ENCODE measurements at regions not wholly inside any gene's neighbourhood (a gene's known extent, or its start where the extent isn't known, plus 50 kb on each side); places are given as distances from the start of the nearest gene placed in this dataset.
"Not testable (repeated sequence)": the region's sequence is repeated elsewhere in the genome, so short reads cannot be mapped to it uniquely, and the experiment has no call there.

- no peak for TF ChIP-seq IKZF1 (conservative IDR thresholded peaks at IDR 0.05)
- TF ChIP-seq ZBTB11 (CRISPR knock-in tag; IDR thresholded peaks at IDR 0.05) = no peak
- TF ChIP-seq GABPA (IDR thresholded peaks at IDR 0.05; ENCODE audit: low read depth) = no peak
- no peak for TF ChIP-seq HDGF (IDR thresholded peaks at IDR 0.05)
- TF ChIP-seq KLF5 (IDR thresholded peaks at IDR 0.05; ENCODE audit: partially characterized antibody) = no peak
- no peak for TF ChIP-seq MYB (IDR thresholded peaks at IDR 0.05; ENCODE audit: borderline replicate concordance, low read depth, low read length)
- TF ChIP-seq MLLT1 (IDR thresholded peaks at IDR 0.05) = no peak
- TF ChIP-seq NFIC (IDR thresholded peaks at IDR 0.05; ENCODE audit: low read depth, low read length) = no peak
- no peak for TF ChIP-seq HSF1 (IDR thresholded peaks at IDR 0.05; ENCODE audit: low read depth, low read length)
Measured at GRCh38 chr7:46047581-46047980, 126.5 kb upstream of the IGFBP3 start (continued).

GRCh38 chr7:46043338-46043737, 122.3 kb upstream of the IGFBP3 start:
- FAIRE-seq; in situ Hi-C loops (cut with MboI); ATAC-seq; DNase-seq (ENCODE audit: low read depth, low spot score); RAD21 ChIA-PET (ENCODE audit: unreplicated experiment); H3K27me3 ChIP-seq (replicated peaks in 1 of 2; ENCODE audit: control insufficient read depth in 2 of 2, insufficient read depth in 2 of 2, low read length in 1 of 2); H3K4me1 ChIP-seq (ENCODE audit: control insufficient read depth, insufficient read depth, low read length); H4K20me1 ChIP-seq (ENCODE audit: control insufficient read depth, insufficient read depth); POLR2A ChIA-PET; intact Hi-C loops (cut with micrococcal nuclease; ENCODE audit: unreplicated experiment); H3K9me3 ChIP-seq (replicated peaks; ENCODE audit: control insufficient read depth, insufficient read depth, low read length); H3K27ac ChIP-seq (ENCODE audit: control insufficient read depth, insufficient read depth); H3K4me2 ChIP-seq (ENCODE audit: control insufficient read depth, insufficient read depth); H3K4me3 ChIP-seq; H3K79me2 ChIP-seq (ENCODE audit: control insufficient read depth, insufficient read depth, low read length); H3K9ac ChIP-seq (ENCODE audit: control insufficient read depth, insufficient read depth, low read length); H3K36me3 ChIP-seq (ENCODE audit: control insufficient read depth in 2 of 2, insufficient read depth in 2 of 2, low read length in 1 of 2); H2AFZ ChIP-seq (ENCODE audit: control insufficient read depth, low read depth, low read length); BruUV-seq (replicated peaks): not testable (repeated sequence)
- 10% methylated on average over 6 of the region's 6 CpGs for WGBS (ENCODE audit: insufficient coverage, insufficient replicate concordance, low lambda C conversion rate, missing lambda C conversion rate)
- CTCF ChIA-PET = interaction anchor here (1.3 kb wide), 1 partner anchor 11 kb away, joined by 3 read pairs; no protein-coding TSS in a partner anchor
- SMC1A ChIA-PET (ENCODE audit: uncharacterized antibody, unreplicated experiment) = interaction anchor here (1.3 kb wide), 1 partner anchor 13 kb away, joined by 4 read pairs; no protein-coding TSS in a partner anchor

- BruUV-seq (replicated peaks); FAIRE-seq; POLR2A ChIA-PET; H3K27me3 ChIP-seq (replicated peaks in 1 of 2; ENCODE audit: control insufficient read depth in 2 of 2, insufficient read depth in 2 of 2, low read length in 1 of 2); H3K9ac ChIP-seq (ENCODE audit: control insufficient read depth, insufficient read depth, low read length); H3K4me2 ChIP-seq (ENCODE audit: control insufficient read depth, insufficient read depth); in situ Hi-C loops (cut with MboI); intact Hi-C loops (cut with micrococcal nuclease; ENCODE audit: unreplicated experiment); DNase-seq (ENCODE audit: low read depth, low spot score); SMC1A ChIA-PET (ENCODE audit: uncharacterized antibody, unreplicated experiment); H3K27ac ChIP-seq (ENCODE audit: control insufficient read depth, insufficient read depth); H3K79me2 ChIP-seq (ENCODE audit: control insufficient read depth, insufficient read depth, low read length); H3K36me3 ChIP-seq (ENCODE audit: control insufficient read depth in 2 of 2, insufficient read depth in 2 of 2, low read length in 1 of 2); H3K9me3 ChIP-seq (replicated peaks; ENCODE audit: control insufficient read depth, insufficient read depth, low read length); H4K20me1 ChIP-seq (ENCODE audit: control insufficient read depth, insufficient read depth); CTCF ChIA-PET; H3K4me3 ChIP-seq; H3K4me1 ChIP-seq (ENCODE audit: control insufficient read depth, insufficient read depth, low read length); ATAC-seq; H2AFZ ChIP-seq (ENCODE audit: control insufficient read depth, low read depth, low read length): not testable (repeated sequence)
- WGBS (ENCODE audit: insufficient coverage, insufficient replicate concordance, low lambda C conversion rate, missing lambda C conversion rate) = 30% methylated on average over 1 of the region's 1 CpG
- RAD21 ChIA-PET (ENCODE audit: unreplicated experiment) = interaction anchor here (1.3 kb wide), 1 partner anchor 10 kb away, joined by 3 read pairs; no protein-coding TSS in a partner anchor
Measured at GRCh38 chr7:46039813-46040212, 118.7 kb upstream of the IGFBP3 start.
